GM23338 (cell line): ENCODE measurements at regions not wholly inside any gene's neighbourhood (a gene's known extent, or its start where the extent isn't known, plus 50 kb on each side); places are given as distances from the start of the nearest gene placed in this dataset.
A peak's percentile ranks its signal among the peaks of the same experiment; 100 is the strongest.
"Not testable (repeated sequence)": the region's sequence is repeated elsewhere in the genome, so short reads cannot be mapped to it uniquely, and the experiment has no call there.

ENCODE experiments used
- ATAC-seq: fragments of 200-7000 bp; cut with Tn5 transposase; 3 replicates; pipeline ENCODE4 v1.9.1; 2020
- DNase-seq: peaks from one replicate; pipeline ENCODE4 v3.0.0-alpha.2; 2015; ENCODE audit warnings: low spot score
- H2AFZ ChIP-seq: fragments of 200-600 bp; sonication (generic); 2 replicates; pipeline ENCODE4 v1.8.0; 2016; ENCODE audit warnings: antibody characterized with exemption, mild to moderate bottlenecking, moderate library complexity
- H3F3A ChIP-seq: fragments of 200-600 bp; sonication (generic); replicated peaks from 2 replicates; pipeline ENCODE4 v1.8.0; 2017; ENCODE audit warnings: antibody characterized with exemption, mixed run types, low read depth
- H3K27ac ChIP-seq: fragments of 200-600 bp; sonication (generic); 2 replicates; pipeline ENCODE4 v1.6.1; 2016; ENCODE audit warnings: low read depth
- H3K27me3 ChIP-seq: fragments of 200-600 bp; sonication (generic); 2 replicates; pipeline ENCODE4 v1.8.0; 2016; ENCODE audit warnings: mild to moderate bottlenecking, mixed run types, moderate library complexity; ENCODE audit not compliant: insufficient read depth
- H3K36me3 ChIP-seq: fragments of 200-600 bp; sonication (generic); 2 replicates; pipeline ENCODE4 v1.8.0; 2016; ENCODE audit warnings: mild to moderate bottlenecking; ENCODE audit not compliant: insufficient read depth
- H3K4me1 ChIP-seq: fragments of 200-600 bp; sonication (generic); 2 replicates; pipeline ENCODE4 v1.8.0; 2016; ENCODE audit warnings: mild to moderate bottlenecking, moderate library complexity; ENCODE audit not compliant: insufficient read depth
- H3K4me2 ChIP-seq: fragments of 200-600 bp; sonication (generic); 2 replicates; pipeline ENCODE4 v1.7.1; 2017; ENCODE audit warnings: mixed run types
- H3K4me3 ChIP-seq: fragments of 200-600 bp; sonication (generic); 2 replicates; pipeline ENCODE4 v1.6.1; 2016; ENCODE audit warnings: mixed run types
- H3K79me2 ChIP-seq: fragments of 200-600 bp; sonication (generic); replicated peaks from 2 replicates; pipeline ENCODE4 v1.8.0; 2017; ENCODE audit warnings: mild to moderate bottlenecking; ENCODE audit not compliant: insufficient read depth
- H3K9me2 ChIP-seq: fragments of 200-600 bp; sonication (generic); 2 replicates; pipeline ENCODE4 v1.8.0; 2017; ENCODE audit not compliant: insufficient read depth
- H4K20me1 ChIP-seq: fragments of 200-600 bp; sonication (generic); replicated peaks from 2 replicates; pipeline ENCODE4 v1.8.0; 2017; ENCODE audit warnings: mild to moderate bottlenecking; ENCODE audit not compliant: insufficient read depth
- H3K27ac Mint-ChIP-seq: 2 replicates; pipeline ENCODE4 v1.8.0; 2020; ENCODE audit warnings: inconsistent platforms, mild to moderate bottlenecking, moderate library complexity, mixed read lengths
- H3K27me3 Mint-ChIP-seq: 3 replicates; pipeline ENCODE4 v1.8.0; 2022; ENCODE audit warnings: low read depth, mild to moderate bottlenecking, moderate library complexity, mixed read lengths, inconsistent platforms; ENCODE audit not compliant: insufficient read depth, poor library complexity
- H3K36me3 Mint-ChIP-seq: 3 replicates; pipeline ENCODE4 v1.8.0; 2021; ENCODE audit warnings: low read depth, mild to moderate bottlenecking, inconsistent platforms, moderate library complexity, mixed read lengths
- H3K4me1 Mint-ChIP-seq: 3 replicates; pipeline ENCODE4 v1.8.0; 2020; ENCODE audit warnings: mild to moderate bottlenecking, inconsistent platforms, mixed read lengths
- H3K4me3 Mint-ChIP-seq: 3 replicates; pipeline ENCODE4 v1.8.0; 2021; ENCODE audit warnings: moderate library complexity, mild to moderate bottlenecking, inconsistent platforms, mixed read lengths
- H3K9me3 Mint-ChIP-seq: 3 replicates; pipeline ENCODE4 v1.8.0; 2020; ENCODE audit warnings: moderate library complexity, mild to moderate bottlenecking, inconsistent platforms, mixed read lengths
- EZH2phosphoT487 ChIP-seq: fragments of 200-600 bp; sonication (generic); IDR thresholded peaks from one replicate; pipeline ENCODE4 v1.8.1; 2018; ENCODE audit warnings: antibody characterized with exemption; ENCODE audit not compliant: unreplicated experiment
- JUNB ChIP-seq: IDR thresholded peaks from one replicate; pipeline ENCODE4 v1.6.1; 2016; ENCODE audit warnings: antibody characterized with exemption; ENCODE audit not compliant: unreplicated experiment
- ZNF331 ChIP-seq: fragments of 250-450 bp; sonication (Bioruptor Pico); IDR thresholded peaks from 2 replicates; pipeline ENCODE4 v1.5.0; 2020; ENCODE audit warnings: low read depth, mild to moderate bottlenecking, moderate library complexity
- TF ChIP-seq, protein P1 (sequence below), 2 experiments: fragments of 200-600 bp in 1 of 2; sonication (generic) in 1 of 2; conservative IDR thresholded peaks; 2 replicates each; pipeline versions ENCODE4 v1.5.1 to v1.6.1; 2016 to 2017; ENCODE audit warnings: antibody characterized with exemption in 2 of 2, low read depth in 2 of 2, mild to moderate bottlenecking in 2 of 2, moderate library complexity in 1 of 2
- TF ChIP-seq, protein P2 (sequence below): fragments of 250-450 bp; sonication (Bioruptor Pico); IDR thresholded peaks from 2 replicates; pipeline ENCODE4 v1.5.0; 2020; ENCODE audit warnings: mild to moderate bottlenecking, moderate library complexity

DNA sequence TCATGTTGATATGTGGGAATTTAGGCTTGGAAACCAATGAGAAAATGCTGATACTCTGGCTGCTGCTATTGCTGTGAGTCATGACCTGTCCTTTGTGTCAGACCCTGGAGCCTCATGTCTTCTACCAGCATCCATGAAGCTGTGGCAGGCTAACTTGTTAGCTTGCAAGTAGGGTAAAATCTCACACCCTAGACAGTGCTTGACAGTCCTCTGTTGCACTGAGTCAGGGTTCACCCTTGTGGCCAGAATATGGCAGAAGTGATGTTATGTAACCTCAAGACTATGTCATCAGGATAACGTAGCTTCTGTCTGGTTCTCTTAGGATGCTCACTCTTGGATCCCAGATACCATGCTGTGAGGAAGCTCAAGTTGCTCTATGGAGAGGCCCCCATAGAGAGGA, 110.8 kb downstream of the LHX2 start:
- H4K20me1 ChIP-seq, result peaks cover 2% of the 10 kb centered on the region; the same call in 1 of the 2 replicates
- DNase-seq (no peak), ATAC-seq (no peak)
- H3K79me2 ChIP-seq, result no peaks in the 10 kb centered on the region
- Mint-ChIP-seq H3K27me3 (peaks cover 8% of the 10 kb centered on the region), H3K27ac (no peak overlapping the region), H3K4me1 (peaks cover 11% of the 10 kb centered on the region), H3K4me3 (no peak overlapping the region), H3K36me3 (no peaks in the 10 kb centered on the region), H3K9me3 (no peaks in the 10 kb centered on the region)
- H3K27me3 ChIP-seq, result no peaks in the 10 kb centered on the region
- no peaks in the 10 kb centered on the region for H3K36me3 ChIP-seq
- H3K4me1 ChIP-seq, result no peaks in the 10 kb centered on the region
- H2AFZ ChIP-seq, result no peak overlapping the region
- H3F3A ChIP-seq, result no peaks in the 10 kb centered on the region
- no peaks in the 10 kb centered on the region for H3K9me2 ChIP-seq
- no peak for TF ChIP-seq EZH2phosphoT487
- TF ChIP-seq, protein P1, sequence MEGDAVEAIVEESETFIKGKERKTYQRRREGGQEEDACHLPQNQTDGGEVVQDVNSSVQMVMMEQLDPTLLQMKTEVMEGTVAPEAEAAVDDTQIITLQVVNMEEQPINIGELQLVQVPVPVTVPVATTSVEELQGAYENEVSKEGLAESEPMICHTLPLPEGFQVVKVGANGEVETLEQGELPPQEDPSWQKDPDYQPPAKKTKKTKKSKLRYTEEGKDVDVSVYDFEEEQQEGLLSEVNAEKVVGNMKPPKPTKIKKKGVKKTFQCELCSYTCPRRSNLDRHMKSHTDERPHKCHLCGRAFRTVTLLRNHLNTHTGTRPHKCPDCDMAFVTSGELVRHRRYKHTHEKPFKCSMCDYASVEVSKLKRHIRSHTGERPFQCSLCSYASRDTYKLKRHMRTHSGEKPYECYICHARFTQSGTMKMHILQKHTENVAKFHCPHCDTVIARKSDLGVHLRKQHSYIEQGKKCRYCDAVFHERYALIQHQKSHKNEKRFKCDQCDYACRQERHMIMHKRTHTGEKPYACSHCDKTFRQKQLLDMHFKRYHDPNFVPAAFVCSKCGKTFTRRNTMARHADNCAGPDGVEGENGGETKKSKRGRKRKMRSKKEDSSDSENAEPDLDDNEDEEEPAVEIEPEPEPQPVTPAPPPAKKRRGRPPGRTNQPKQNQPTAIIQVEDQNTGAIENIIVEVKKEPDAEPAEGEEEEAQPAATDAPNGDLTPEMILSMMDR (conservative IDR thresholded peaks at IDR 0.05; ENCODE audit: low read depth in 2 of 2), result peak in 1 of 2 experiments; percentile 18; a peak in 1 of 4 replicates
- no peak overlapping the region for H3K4me2 ChIP-seq
- H3K27ac ChIP-seq, result no peak overlapping the region
- H3K4me3 ChIP-seq, result no peak overlapping the region

DNA sequence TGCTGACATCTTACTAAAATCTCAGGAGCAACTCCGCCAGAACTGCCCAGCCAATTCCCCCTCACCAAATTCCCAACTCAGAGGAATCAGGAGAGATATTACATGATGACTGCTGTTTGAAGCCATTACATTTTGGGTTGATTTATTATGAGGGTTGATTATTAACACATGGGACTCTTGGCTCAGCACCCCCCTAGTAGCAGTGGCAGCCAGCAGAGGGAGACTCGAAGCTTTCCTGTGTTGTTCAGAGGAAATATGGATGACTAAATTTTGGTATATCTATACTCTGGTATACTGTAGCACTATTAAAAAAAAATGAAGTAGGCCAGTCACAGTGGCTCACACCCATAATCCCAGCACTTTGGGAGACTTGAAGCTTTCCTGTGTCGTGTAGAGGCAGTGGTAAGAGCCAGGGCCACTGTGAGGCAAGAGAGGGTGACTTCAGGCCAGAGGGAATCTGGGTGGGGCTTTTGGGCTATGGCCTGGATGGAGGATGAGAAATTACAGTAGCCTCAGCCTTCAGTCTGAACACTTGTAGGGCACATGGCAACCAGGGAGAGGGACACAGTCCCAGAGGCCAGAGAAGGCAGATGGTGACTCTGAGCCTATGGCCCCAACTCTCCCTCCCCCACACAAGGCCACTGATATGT, 111.4 kb downstream of the LHX2 start:
- DNase-seq (no peak), ATAC-seq (no peak)
- H3K27me3 Mint-ChIP-seq, result peaks cover 9% of the 10 kb centered on the region
- TF ChIP-seq, protein P1 (conservative IDR thresholded peaks at IDR 0.05; ENCODE audit: low read depth in 2 of 2), result peak; percentile 53 to 56; a peak in 3 of 4 replicates
- TF ChIP-seq EZH2phosphoT487 (no peak), ZNF331 (CRISPR knock-in tag) (no peak), JUNB (no peak)
- TF ChIP-seq, protein P2, sequence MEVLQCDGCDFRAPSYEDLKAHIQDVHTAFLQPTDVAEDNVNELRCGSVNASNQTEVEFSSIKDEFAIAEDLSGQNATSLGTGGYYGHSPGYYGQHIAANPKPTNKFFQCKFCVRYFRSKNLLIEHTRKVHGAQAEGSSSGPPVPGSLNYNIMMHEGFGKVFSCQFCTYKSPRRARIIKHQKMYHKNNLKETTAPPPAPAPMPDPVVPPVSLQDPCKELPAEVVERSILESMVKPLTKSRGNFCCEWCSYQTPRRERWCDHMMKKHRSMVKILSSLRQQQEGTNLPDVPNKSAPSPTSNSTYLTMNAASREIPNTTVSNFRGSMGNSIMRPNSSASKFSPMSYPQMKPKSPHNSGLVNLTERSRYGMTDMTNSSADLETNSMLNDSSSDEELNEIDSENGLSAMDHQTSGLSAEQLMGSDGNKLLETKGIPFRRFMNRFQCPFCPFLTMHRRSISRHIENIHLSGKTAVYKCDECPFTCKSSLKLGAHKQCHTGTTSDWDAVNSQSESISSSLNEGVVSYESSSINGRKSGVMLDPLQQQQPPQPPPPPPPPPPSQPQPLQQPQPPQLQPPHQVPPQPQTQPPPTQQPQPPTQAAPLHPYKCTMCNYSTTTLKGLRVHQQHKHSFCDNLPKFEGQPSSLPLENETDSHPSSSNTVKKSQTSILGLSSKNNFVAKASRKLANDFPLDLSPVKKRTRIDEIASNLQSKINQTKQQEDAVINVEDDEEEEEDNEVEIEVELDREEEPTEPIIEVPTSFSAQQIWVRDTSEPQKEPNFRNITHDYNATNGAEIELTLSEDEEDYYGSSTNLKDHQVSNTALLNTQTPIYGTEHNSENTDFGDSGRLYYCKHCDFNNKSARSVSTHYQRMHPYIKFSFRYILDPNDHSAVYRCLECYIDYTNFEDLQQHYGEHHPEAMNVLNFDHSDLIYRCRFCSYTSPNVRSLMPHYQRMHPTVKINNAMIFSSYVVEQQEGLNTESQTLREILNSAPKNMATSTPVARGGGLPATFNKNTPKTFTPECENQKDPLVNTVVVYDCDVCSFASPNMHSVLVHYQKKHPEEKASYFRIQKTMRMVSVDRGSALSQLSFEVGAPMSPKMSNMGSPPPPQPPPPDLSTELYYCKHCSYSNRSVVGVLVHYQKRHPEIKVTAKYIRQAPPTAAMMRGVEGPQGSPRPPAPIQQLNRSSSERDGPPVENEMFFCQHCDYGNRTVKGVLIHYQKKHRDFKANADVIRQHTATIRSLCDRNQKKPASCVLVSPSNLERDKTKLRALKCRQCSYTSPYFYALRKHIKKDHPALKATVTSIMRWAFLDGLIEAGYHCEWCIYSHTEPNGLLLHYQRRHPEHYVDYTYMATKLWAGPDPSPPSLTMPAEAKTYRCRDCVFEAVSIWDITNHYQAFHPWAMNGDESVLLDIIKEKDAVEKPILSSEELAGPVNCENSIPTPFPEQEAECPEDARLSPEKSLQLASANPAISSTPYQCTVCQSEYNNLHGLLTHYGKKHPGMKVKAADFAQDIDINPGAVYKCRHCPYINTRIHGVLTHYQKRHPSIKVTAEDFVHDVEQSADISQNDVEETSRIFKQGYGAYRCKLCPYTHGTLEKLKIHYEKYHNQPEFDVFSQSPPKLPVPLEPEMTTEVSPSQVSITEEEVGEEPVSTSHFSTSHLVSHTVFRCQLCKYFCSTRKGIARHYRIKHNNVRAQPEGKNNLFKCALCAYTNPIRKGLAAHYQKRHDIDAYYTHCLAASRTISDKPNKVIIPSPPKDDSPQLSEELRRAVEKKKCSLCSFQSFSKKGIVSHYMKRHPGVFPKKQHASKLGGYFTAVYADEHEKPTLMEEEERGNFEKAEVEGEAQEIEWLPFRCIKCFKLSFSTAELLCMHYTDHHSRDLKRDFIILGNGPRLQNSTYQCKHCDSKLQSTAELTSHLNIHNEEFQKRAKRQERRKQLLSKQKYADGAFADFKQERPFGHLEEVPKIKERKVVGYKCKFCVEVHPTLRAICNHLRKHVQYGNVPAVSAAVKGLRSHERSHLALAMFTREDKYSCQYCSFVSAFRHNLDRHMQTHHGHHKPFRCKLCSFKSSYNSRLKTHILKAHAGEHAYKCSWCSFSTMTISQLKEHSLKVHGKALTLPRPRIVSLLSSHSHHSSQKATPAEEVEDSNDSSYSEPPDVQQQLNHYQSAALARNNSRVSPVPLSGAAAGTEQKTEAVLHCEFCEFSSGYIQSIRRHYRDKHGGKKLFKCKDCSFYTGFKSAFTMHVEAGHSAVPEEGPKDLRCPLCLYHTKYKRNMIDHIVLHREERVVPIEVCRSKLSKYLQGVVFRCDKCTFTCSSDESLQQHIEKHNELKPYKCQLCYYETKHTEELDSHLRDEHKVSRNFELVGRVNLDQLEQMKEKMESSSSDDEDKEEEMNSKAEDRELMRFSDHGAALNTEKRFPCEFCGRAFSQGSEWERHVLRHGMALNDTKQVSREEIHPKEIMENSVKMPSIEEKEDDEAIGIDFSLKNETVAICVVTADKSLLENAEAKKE, result no peak
- H2AFZ ChIP-seq, result no peak overlapping the region
- peaks cover 5% of the 10 kb centered on the region; the same call in 1 of the 2 replicates for H4K20me1 ChIP-seq
- H3K27ac ChIP-seq, result no peak overlapping the region
- no peaks in the 10 kb centered on the region for H3K36me3 ChIP-seq
- H3K79me2 ChIP-seq, result no peaks in the 10 kb centered on the region
- H3K27ac Mint-ChIP-seq, result no peak overlapping the region
- H3K36me3 Mint-ChIP-seq, result no peaks in the 10 kb centered on the region
- no peaks in the 10 kb centered on the region for H3K4me1 ChIP-seq
- H3K9me2 ChIP-seq, result no peaks in the 10 kb centered on the region
- H3K4me3 Mint-ChIP-seq, result no peak overlapping the region
- no peak overlapping the region for H3K4me2 ChIP-seq
- no peaks in the 10 kb centered on the region for H3F3A ChIP-seq
- H3K9me3 Mint-ChIP-seq, result no peaks in the 10 kb centered on the region
- peaks cover 11% of the 10 kb centered on the region for H3K4me1 Mint-ChIP-seq
- no peaks in the 10 kb centered on the region for H3K27me3 ChIP-seq
- H3K4me3 ChIP-seq, result no peak overlapping the region

DNA sequence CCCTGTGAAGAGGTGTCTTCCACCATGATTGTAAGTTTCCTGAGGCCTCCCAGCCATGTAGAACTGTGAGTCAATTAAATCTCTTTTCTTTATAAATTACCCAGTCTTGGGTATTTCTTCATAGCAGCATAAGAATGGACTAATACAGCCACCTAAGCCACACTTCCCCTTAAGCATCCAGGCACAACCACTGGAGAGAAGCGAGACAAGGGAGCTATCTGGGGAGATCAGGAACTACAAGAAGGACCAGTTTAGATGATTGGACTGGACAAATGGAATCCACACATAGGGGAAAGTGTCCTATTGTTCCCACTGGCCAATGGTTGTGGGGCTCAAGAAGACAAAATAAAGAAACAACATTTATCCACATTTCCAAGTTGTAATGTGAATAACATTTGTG, 112.1 kb downstream of the LHX2 start:
- H3K27ac Mint-ChIP-seq, DNase-seq, H3K36me3 ChIP-seq, H3K4me3 ChIP-seq, H3K4me1 ChIP-seq, H3K4me2 ChIP-seq, H3K9me2 ChIP-seq, H2AFZ ChIP-seq, H3K79me2 ChIP-seq, H3K4me3 Mint-ChIP-seq, H3K27me3 Mint-ChIP-seq, H3K27me3 ChIP-seq, H3K9me3 Mint-ChIP-seq, H3K36me3 Mint-ChIP-seq, H3F3A ChIP-seq, H3K27ac ChIP-seq, H4K20me1 ChIP-seq, ATAC-seq: not testable (repeated sequence)
- H3K4me1 Mint-ChIP-seq, result peaks cover 11% of the 10 kb centered on the region
